GM04503 (cell line): ENCODE measurements at regions not wholly inside any gene's neighbourhood (a gene's known extent, or its start where the extent isn't known, plus 50 kb on each side); places are given as distances from the start of the nearest gene placed in this dataset.
"Not testable (repeated sequence)": the region's sequence is repeated elsewhere in the genome, so short reads cannot be mapped to it uniquely, and the experiment has no call there.

ENCODE experiments used
- DNase-seq: peaks from one replicate; pipeline ENCODE4 v3.0.0-alpha.2; 2012; ENCODE audit warnings: low read depth

DNA sequence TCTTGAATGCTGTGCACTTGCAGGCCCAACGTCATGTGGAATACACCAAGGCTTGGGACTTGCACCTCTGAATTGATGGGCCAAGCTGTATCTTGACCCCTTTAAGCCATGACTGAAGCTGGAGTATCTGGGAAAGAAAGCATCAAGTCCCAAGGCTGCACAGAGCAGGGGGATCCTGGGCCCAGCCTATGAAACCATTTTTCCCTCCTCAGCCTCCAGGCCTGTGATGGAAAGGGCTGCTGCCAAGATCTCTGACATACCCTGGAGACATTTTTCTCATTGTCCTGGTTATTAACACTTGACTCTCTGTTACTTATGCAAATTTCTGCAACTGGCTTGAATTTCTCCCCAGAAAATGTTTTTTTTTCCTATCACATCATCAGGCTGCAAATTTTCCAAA lies 174.0 kb upstream of the SNX2 start:
- DNase-seq: no peak

DNA sequence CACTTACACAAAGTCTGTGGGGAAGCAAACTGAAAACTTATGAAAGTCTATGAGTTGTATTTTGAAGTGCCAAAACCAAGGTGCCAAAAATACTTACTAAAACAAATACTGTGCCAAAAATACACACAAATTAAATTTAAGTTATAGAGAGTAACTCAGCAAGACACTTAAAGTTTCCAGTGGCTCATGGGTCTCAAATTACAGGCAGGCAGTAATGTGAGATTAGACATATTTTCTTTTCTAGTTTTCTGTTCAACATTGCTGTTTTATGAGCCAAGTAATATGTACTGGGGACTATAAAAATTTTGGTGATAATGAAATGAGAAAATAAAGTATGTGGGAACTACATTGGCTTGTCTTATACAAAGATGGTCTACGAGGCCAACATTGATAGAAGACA lies 172.2 kb upstream of the SNX2 start:
- DNase-seq: no peak

DNA sequence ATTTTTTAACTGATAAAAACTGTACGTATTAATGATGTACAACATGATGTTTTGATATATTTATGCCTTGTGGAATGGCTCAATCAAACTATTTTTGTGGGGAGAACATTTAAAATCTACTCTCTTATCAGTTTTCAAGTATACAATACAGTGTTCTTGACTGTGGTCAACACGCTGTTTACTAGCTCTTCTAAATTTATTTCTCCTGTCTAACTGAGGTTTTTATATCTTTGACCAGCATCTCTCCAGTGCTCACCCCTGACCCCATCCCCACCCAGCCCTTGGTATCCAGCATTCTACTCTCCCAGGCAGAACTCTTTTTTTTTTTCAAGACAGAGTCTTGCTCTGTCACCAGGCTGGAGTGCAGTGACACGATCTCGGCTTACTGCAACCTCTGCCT lies 169.6 kb upstream of the SNX2 start:
- DNase-seq: no peak

DNA sequence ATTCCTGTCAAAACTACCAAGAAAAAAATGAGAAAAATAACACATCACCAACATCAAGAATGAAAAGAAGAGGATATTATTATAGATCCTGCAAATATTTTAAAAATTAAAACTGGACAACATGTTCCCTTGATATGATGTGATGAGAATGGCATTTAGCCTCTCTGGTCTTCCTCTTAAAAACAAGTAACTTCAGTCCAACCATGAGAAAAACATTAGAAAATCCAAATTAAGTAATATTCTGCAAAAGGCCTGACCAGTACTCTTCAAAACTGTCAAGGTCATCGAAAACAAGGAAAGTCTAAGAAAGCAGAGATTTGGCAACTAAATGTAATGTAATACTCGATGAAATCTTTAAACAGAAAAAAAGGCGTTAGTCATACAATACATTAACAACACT lies 167.1 kb upstream of the SNX2 start:
- no peak for DNase-seq

DNA sequence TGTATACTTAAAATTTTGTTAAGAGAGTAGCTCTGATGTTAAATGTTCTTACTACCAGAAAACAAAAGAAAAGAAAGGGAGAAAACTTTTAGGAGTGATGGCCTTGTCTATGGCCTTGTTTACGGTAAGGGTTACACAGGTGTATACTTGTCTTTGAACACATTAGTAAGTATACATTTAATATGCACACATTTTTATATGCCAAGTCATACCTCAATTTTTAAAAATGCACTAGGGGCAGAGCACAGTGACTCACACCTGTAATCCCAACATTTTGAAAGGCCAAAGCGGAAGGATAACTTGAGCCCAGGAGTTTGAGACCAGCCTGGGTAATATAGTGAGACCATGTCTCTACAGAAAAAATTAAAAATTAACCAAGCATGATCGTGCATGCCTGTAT lies 166.7 kb upstream of the SNX2 start:
- DNase-seq: no peak

DNA sequence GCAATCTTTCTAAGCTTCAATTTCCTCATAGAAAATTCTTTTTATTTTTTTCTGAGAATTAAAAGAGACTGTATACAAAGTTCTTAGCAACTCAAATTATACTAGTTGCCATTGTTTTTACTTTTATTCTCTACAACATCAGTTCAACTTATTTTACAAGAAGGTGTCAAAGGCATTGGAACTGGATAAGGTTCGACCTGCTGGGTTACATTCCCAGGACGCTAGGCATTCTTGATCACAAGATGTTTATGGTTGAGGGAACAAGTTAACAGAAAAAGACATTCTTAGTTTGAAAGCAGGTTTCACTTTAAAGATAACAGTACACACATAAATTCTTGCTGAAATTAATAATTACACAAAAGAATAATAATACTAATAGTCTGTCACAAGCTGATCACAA lies 163.5 kb upstream of the SNX2 start:
- no peak for DNase-seq

DNA sequence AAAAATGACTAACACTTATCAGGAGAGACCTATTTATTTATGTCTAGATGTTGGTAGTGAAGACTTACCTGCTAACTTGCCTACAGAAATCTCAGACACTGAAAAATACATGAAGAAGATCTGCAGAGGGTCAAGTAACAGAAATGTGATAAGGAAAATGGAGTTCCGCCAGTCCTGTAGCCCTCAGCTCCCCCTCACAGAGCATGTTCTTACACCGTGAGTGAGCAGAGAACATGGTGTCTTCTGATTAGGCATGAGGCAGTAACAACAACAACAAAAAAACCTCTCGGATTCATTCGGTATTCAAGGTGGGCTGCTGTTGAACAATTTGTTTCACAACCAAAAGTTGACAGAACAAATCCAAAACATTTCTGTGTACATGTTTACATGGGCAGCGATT lies 162.0 kb upstream of the SNX2 start:
- no peak for DNase-seq

DNA sequence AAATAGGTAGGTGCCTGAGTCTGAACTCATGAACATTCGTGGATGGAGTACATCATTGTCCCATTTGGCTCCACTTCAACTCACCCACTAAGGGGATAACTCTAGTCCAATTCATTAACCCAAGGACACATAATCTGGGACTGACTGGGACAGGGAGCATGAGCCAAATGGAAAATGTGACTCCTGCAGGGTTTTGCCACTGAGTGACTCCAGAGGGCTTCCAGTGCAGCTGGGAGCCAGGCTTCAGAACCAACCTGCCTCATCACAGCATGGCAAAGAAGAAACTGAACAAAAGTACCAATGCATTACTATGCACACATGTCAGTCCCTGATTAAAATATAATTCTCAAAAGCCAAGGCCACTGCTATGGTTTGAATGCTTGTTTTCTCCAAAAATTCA lies 159.7 kb upstream of the SNX2 start:
- DNase-seq: no peak

DNA sequence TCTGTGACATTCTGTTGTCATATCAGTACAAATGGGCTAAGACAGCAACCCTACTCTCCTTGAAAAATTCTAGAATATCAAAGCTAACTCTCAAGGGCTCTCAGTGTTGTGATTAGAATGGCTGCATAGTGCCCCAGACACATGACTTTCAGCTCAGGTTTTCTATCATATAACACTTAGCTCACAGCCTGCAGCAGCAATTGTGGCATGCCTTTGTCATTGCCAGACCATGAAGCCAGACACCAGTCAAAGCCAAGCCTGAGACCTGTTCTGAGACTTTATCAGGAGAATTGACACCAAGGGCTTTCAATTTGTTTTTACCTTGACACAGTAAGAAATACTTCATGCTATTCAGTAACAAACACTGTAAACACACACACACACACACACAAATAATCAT lies 159.0 kb upstream of the SNX2 start:
- no peak for DNase-seq

DNA sequence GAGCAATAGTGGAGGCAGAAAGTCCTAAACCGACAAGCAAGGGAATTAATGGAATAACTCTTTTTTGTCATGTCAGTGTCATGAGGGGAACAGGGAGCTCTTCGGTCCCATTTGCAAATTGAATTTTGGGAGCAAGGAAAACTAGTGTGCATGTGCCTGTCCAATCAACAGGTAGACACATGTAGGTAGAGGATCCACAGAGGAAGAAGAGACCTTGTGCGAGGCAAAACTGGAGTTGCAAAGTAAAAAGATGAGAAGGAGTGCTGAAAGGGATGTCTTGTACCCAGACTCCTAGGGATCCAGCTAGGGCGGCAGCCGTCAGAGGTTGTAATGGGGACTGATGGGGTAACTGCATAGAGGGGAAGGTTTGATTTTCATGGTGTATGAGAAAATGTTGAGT lies 156.8 kb upstream of the SNX2 start:
- DNase-seq: not testable (repeated sequence)

DNA sequence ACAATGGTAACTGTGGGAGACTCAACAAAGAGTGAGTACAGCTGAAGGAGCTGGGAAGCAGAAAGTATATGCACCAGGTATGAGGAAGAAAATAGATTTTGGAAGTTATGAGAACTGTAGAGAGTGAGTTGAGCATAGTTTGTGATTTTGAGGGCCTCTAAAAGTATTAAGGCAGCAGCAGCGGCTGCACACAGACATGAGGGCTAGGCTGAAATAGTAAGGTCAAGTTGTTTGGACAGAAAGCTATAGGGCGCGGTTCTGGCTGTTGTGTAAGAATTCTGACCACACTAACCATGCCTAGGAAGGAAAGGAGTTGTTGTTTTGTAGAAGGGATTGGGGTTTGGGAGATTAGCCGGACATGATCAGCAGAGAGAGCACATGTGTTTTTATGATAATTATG lies 154.1 kb upstream of the SNX2 start:
- DNase-seq: not testable (repeated sequence)

DNA sequence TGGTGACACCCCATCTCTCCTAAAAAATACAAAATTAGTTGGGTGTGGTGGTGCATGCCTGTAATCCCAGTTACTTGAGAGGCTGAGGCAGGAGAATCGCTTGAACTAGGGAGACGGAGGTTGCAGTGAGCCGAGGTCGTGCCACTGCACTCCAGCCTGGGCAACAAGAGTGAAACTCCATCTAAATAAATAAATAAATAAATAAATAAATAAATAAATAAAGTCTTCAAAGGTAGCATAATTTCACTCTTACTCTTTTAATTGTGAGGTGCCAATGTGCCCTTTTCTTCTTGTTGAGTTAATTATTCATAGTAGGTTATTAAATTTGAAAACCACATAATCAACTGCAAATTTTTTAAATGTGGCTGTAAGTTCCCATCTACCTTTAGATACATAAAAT lies 146.2 kb upstream of the SNX2 start:
- DNase-seq: not testable (repeated sequence)

DNA sequence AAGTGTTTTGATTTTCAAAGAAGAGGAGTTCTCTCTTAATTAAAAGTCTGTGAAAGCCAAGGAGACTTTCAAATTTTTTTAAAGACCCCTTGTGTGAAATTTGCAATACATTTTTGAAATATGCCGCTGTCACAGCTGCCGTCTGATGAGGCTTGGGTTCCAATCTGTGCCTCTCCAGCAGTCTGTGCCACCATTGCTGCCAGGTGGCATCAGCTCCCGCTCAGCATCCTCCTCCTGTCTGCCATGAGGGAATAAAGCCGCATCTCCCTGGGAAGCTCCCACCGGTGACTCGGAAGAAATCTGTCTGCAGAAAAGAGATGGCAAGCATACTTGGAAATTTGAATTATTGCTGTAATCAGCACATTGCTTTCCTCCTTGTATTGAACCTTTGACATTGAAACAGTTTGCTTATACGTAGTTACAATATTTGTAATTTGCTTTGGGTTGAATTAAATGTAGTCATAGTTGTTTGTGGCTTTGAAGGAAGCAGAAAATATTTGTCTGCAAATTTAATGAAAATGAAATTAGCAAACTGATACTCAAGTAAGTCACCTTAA lies 145.7 kb upstream of the SNX2 start:
- no peak for DNase-seq

DNA sequence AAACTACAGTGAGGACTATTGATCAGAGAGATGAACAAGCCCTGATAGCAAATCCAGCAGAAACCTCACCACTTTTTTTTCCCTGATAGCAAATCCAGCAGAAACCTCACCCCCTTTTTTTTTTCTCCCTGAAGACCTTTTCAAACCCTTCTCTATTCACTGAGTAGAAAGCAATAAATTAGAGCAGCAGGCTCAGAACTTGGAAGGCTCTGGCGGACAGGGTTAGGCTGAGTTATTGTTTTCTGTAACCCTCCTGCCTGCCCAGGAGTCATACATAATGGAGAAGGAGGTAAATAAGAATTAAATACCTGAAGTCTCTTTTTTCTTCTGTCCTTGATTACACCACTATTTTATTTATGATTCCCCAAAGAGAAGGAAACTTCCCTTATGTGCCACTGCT lies 136.3 kb upstream of the SNX2 start:
- DNase-seq: no peak

DNA sequence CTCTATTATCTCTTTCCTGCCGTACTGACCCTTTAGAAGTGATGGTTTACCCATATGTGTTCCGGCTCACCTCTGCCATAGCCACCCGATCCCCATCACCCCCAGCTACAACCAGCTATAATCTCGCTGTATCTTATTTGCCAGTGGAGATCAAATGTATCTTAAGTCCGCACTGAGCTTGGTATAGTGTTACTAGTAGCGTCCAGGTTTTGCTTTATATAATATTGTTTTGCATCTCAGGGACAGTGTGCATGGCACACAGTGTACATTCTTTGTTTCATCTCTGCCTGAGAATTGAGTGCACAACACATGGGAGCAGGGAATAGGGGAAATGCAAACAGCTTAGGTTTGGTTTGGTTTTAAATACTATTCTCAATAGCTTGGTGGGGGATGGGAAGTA lies 135.8 kb upstream of the SNX2 start:
- DNase-seq: no peak

DNA sequence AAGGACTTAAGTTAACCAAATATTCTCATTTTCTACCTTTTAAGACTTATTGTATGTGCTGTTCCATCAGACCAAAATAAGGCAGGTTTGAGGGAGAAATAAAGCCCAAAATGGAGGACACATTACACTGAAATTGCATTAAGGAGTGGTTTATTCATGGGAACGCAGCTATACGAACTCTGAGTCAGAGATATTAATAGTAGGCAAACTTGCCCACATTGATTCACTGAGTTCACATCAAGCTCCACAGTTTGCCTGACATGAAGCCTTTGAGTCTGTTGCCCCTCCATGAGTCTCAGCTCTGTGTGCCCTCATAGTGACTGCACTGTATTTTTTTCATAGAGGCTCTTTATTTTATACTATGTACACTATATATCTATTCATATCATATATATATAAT lies 135.0 kb upstream of the SNX2 start:
- DNase-seq: no peak

DNA sequence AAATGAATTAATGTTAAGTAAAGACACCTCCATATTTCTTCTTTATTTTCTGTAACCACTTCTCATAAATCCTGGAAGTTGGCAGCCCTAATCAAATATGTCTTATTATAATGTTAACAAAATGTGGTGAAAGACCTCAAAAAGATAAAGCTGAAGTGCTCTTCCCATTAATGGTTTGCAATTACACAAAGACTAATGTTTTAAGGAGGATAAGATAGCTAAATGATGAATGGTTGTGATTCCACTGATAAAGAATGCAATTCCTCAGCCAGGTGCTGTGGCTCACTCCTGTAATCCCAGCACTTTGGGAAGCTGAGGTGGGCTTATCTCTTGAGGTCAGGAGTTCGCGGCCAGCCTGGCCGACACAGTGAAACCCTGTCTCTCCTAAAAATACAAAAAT lies 125.8 kb upstream of the SNX2 start:
- no peak for DNase-seq

DNA sequence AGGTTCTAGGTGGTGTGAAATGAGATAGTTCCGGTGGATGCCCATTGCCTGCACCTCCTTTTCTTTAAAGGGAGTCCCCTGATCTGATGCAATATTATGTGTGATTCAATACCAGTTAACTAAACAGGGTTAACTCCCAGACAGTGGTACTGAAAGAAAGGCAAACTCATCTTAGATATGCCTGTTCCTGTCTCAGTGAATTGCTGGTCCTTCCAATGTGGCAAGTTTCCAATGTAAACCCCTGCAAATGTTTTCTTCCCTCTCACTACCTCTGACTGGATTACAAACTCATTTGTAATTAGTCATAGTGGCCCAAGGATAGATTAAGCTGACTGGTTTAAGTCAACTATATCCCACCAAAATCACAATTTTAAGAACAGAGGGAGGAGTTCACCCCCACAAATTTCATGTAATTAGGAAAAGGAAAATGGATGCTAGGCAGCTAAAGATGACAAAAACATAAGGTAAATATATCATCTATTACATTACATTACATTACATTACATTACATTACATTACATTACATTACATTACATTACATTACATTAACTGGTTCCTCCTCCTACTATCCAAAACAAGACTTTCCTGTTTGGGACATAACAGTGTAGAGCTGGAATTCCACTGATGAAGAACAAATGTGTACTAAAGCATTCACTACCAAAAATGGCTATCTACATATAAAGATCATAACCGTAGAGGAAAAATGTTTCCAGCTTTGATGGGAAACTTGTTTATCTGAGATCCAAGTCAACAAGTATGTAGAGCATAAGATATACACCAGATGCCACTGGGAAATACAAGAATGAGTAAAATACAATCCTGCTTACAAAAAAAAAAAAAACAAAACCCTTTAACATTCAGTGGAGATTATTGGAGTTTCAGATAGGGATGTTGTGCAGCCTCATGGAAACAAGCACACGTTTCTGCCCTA lies 121.5 kb upstream of the SNX2 start:
- DNase-seq: no peak

DNA sequence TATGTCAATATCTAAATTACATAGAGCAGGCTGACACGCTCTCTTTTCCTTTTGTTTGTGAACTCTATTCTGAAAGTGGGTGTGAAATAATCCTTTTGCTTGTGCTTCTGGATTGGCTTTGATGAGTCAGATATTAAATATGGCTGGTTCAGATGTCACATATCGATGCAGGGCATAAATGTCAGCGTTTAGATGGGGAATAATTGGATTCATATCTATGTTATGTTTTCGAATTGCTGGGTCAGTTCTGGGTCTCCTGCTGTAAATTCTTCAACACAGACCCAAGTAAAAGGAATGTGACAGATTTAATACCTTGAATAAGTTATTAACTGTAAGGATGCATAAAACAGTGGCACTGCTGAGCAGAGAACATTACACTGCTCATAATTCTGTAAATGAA lies 118.7 kb upstream of the SNX2 start:
- no peak for DNase-seq

DNA sequence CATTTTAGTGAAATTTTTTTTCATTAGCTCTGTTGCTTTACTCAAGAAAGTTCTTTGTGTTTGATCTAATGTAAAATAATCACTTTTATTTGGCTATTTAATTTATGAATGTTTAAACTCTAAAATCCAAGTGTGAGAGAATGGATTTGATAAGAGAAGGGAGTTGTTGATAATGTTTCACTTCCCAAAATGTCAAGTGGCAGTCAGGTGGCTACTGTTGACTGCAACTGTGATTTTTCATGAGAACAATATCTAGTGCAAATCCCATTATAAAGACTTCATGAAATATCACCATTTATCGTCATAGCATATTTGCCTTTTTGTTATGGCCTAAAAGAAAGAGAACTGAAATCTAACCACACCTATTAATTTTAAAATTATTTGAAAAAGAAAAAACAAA lies 118.3 kb upstream of the SNX2 start:
- no peak for DNase-seq

DNA sequence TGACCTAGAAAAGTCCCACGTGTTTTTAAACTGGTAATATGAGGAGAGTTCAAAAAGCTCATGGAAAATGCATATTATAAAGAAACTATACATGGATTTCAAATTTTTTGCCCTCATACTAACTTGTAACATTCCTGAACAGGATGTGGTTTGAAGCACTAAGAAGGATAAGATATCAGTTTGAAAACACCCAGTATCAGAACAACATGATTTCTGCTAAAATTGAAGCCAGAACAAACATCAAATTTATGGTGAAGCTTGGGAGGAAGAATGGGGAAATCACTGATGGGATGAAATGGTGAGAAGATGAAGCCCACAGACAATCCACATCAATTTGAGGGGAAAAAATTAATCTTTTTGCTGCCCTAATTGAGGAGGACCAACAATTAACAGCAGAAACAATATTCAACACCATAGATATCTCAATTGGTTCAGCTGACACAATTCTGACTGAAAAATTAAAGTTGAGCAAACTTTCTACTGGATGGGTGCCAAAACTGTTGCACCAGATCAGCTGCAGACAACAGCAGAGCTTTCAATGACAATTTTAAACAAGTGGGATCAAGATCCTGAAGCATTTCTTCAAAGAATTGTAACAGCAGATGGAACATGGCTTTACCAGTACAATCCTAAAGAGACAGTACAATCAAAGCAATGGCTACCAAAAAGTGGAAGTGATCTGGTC lies 113.2 kb upstream of the SNX2 start:
- DNase-seq: no peak

DNA sequence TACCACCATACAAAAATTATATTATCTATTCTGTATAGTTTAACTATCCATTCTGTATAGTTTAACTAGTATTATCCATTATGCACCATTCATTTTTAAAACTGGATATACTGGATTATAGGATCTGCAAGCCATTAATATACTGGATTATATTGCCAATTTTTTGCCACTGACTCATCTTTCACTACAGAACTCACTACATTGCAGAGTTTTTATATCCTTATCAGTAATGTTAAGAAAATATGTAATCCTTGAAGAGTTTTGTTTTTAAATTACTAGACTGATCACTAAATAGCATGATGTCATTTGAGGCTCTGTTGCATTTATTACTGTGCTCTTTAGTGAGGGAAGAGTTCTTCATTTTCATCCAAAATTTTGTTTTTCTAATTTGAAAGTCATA lies 109.8 kb upstream of the SNX2 start:
- no peak for DNase-seq

DNA sequence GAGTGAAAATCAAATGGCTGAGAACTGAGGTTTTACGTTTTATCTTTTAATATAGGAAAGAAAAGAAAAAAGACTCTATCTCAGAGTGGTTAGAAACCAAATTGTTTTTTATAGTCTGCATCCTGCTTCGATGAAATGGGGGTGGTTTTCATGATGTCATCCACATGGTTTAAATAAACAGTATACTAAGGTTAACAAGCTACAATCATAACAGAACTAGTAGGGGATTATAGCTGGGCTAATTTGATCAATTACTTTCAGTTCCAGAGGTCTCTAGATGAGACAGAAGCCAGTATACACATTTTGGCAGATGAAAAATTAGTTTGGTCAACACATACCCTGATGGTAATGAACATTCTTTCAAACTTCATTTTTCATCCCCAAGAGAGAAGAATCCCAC lies 106.3 kb upstream of the SNX2 start:
- DNase-seq: no peak
